GM06990 (cell line): ENCODE measurements at regions not wholly inside any gene's neighbourhood (a gene's known extent, or its start where the extent isn't known, plus 50 kb on each side); places are given as distances from the start of the nearest gene placed in this dataset.
"Not testable (repeated sequence)": the region's sequence is repeated elsewhere in the genome, so short reads cannot be mapped to it uniquely, and the experiment has no call there.

Experiments
- DNase-seq: peaks from one replicate; pipeline ENCODE4 v3.0.0-alpha.2; 2011; ENCODE audit not compliant: insufficient read length; ENCODE audit errors: extremely low read depth
- H3K27me3 ChIP-seq: replicated peaks from 2 replicates; pipeline ENCODE4 v1.6.0; 2011; ENCODE audit warnings: low read length; ENCODE audit not compliant: control insufficient read depth, insufficient read depth
- H3K36me3 ChIP-seq: 2 replicates; pipeline ENCODE4 v1.5.1; 2011; ENCODE audit warnings: low read length; ENCODE audit not compliant: control insufficient read depth, insufficient read depth
- H3K4me3 ChIP-seq: replicated peaks from 2 replicates; pipeline ENCODE4 v1.5.1; 2011; ENCODE audit warnings: low read depth, mild to moderate bottlenecking, control low read depth, low read length
- TF ChIP-seq, protein P1 (sequence below): IDR thresholded peaks from 2 replicates; pipeline ENCODE4 v1.5.1; 2011; ENCODE audit warnings: low read length, control low read depth, mild to moderate bottlenecking, inconsistent platforms; ENCODE audit not compliant: insufficient read depth, poor library complexity, severe bottlenecking

DNA sequence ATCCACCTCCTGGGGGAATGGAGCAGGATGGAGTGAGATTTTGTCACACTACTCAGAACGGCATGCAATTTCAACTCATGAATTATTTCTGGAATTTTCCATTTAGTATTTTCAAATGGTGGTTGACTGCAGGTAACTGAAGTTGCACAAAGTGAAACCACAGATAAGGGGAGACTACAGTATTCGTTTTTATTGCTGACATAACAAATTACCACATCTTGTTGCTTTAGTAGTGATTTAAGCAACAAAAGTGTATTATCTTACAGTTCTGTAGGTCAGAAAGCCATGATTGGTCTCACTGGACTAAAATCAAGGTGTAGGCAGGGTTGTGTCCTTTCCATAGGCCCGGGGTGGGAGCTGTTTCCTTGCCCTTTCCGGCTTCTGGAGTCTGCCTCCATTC lies 133.4 kb upstream of the B3GAT2 start:
- H3K36me3 ChIP-seq: no peaks in the 10 kb centered on the region
- no peak for DNase-seq
- no peaks in the 10 kb centered on the region for H3K27me3 ChIP-seq
- TF ChIP-seq, protein P1, sequence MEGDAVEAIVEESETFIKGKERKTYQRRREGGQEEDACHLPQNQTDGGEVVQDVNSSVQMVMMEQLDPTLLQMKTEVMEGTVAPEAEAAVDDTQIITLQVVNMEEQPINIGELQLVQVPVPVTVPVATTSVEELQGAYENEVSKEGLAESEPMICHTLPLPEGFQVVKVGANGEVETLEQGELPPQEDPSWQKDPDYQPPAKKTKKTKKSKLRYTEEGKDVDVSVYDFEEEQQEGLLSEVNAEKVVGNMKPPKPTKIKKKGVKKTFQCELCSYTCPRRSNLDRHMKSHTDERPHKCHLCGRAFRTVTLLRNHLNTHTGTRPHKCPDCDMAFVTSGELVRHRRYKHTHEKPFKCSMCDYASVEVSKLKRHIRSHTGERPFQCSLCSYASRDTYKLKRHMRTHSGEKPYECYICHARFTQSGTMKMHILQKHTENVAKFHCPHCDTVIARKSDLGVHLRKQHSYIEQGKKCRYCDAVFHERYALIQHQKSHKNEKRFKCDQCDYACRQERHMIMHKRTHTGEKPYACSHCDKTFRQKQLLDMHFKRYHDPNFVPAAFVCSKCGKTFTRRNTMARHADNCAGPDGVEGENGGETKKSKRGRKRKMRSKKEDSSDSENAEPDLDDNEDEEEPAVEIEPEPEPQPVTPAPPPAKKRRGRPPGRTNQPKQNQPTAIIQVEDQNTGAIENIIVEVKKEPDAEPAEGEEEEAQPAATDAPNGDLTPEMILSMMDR: no peak
- no peak overlapping the region for H3K4me3 ChIP-seq

DNA sequence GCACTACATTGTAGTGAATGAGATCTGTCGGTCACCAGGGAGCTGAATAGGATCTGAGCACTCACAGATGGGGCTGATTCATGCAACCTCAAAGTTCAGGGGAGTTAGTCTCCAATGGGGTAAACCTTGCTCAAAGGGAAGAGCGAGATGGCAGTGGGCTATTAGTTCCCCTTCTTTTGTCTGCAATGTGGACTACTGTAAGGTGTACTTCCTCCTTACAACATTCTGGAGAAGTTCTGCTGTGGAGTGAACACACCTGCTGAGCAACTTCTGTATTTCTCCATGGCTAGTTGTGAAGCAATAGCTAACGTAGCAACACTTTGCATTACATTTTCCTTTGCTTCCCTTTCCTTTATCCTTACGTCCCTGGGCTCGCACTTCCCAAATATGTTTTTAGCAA lies 134.3 kb upstream of the B3GAT2 start:
- Histone ChIP-seq H3K27me3 (no peaks in the 10 kb centered on the region), H3K4me3 (no peak overlapping the region), H3K36me3 (no peaks in the 10 kb centered on the region)
- no peak for DNase-seq
- TF ChIP-seq, protein P1: no peak

DNA sequence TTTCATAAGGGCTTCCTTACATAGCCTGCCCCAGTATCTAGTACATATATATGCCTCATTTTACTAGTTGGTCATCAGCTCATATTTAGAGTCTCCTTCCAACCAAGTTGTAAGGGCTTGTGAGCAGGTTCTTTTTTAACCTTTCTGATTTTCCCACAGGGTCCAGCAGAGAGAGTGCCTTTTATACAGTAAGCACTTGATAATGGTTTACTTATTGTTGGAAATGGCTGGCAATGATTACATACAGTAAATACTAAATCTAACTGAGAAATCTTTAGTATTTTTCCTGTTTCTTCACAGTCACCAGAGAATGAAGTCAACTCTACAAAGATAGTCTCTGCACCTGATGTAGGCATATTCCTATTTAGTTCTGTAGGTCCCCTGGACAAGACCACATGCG lies 135.1 kb upstream of the B3GAT2 start:
- Histone ChIP-seq H3K27me3 (no peaks in the 10 kb centered on the region), H3K4me3 (no peak overlapping the region), H3K36me3 (no peaks in the 10 kb centered on the region)
- no peak for DNase-seq
- TF ChIP-seq, protein P1: no peak

DNA sequence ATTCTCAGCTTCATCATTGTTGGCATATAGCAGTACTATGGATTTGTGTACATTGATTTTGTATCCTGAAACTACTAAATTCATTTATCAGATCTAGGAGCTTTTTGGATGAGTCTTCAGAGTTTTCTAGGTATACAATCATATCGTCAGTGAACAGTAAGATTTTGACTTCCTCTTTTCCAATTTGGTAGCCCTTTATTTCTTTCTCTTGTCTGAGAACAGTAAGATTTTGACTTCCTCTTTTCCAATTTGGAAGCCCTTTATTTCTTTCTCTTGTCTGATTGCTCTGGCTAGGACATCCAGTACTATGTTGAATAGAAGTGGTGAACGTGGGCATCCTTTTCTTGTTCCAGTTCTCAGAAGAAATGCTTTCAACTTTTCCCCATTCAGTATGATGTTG lies 140.4 kb upstream of the B3GAT2 start:
- DNase-seq, H3K4me3 ChIP-seq, H3K36me3 ChIP-seq, H3K27me3 ChIP-seq: not testable (repeated sequence)

DNA sequence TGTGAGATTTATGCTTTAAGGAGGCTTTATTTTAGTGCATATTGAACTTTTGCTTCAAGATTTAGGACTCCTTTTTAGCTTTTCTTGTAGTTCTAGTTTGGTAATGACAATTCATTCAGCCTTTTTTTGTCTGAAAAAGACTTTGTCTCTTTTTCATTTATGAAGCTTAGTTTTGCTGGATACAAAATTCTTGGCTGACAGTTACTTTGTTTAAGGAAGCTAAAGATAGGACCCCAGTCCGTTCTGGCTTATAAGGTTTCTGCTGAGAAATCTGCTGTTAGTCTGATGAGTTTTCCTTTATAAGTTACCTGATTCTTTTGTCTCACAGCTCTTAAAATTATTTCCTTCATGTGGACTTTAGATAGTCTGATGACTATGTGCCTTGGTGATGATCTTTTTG lies 142.8 kb upstream of the B3GAT2 start:
- no peaks in the 10 kb centered on the region for H3K36me3 ChIP-seq
- TF ChIP-seq, protein P1: no peak
- H3K4me3 ChIP-seq: no peak overlapping the region
- no peak for DNase-seq
- H3K27me3 ChIP-seq: no peaks in the 10 kb centered on the region

DNA sequence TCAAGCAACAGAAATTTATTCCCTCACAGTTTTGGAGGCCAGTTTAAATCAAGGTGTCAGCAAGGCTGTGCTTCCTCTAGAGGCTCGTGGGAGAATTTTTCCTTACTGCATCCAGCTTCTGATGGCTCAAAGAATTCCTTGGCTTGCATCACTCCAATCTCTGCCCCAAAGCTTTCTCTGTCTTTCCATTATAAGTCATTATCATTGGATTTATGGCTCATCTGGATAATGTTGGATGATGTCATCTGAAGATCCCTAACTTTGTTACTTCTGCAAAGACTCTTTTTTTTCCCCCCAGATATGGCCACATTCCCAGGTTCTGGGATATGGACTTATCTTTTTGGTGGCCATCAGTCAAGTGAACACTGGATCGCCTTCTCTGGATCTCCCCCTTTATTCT lies 146.3 kb upstream of the B3GAT2 start:
- Histone ChIP-seq H3K36me3 (no peaks in the 10 kb centered on the region), H3K27me3 (no peaks in the 10 kb centered on the region), H3K4me3 (no peak overlapping the region)
- TF ChIP-seq, protein P1: no peak
- DNase-seq: no peak

DNA sequence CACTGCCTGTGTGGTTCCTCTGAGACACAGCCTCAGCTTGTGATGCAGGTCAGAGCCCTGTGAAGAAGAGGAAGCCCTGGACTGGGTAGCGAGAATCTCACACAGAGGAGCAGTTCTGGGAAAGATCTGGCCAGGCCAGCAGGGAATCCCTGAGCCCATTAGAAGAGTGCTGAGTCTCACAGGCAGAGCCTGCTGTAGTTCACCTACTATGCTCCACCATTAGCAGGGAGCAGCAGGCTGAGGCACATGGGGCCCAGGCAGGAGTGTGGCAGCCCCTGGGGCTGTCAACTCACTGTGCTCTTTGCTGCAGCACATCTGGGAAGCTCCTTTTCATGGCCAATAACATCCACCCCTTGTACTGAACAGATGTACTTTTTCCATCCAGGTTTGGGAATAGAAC lies 146.8 kb upstream of the B3GAT2 start:
- TF ChIP-seq, protein P1: no peak
- DNase-seq: no peak
- Histone ChIP-seq H3K4me3 (no peak overlapping the region), H3K27me3 (no peaks in the 10 kb centered on the region), H3K36me3 (no peaks in the 10 kb centered on the region)
